Muscle layer of colon (tissue), 2 donors: ENCODE measurements at regions not wholly inside any gene's neighbourhood (a gene's known extent, or its start where the extent isn't known, plus 50 kb on each side); places are given as distances from the start of the nearest gene placed in this dataset.
"Not testable (repeated sequence)": the region's sequence is repeated elsewhere in the genome, so short reads cannot be mapped to it uniquely, and the experiment has no call there.

Experiments
- H3K27ac ChIP-seq: one replicate; pipeline ENCODE4 v1.7.0; 2013; ENCODE audit warnings: low read depth, mild to moderate bottlenecking, low read length, moderate library complexity
- H3K27me3 ChIP-seq, 2 donors: one replicate each; pipeline ENCODE4 v1.7.0; 2013; ENCODE audit warnings: low read length in 2 of 2, mild to moderate bottlenecking in 2 of 2; ENCODE audit not compliant: insufficient read depth in 2 of 2, control insufficient read depth in 1 of 2
- H3K36me3 ChIP-seq: one replicate; pipeline ENCODE4 v1.7.0; 2013; ENCODE audit warnings: mild to moderate bottlenecking, low read length; ENCODE audit not compliant: insufficient read depth
- H3K4me1 ChIP-seq: one replicate; pipeline ENCODE4 v1.7.0; 2013; ENCODE audit warnings: mild to moderate bottlenecking, low read length; ENCODE audit not compliant: insufficient read depth
- H3K4me3 ChIP-seq, 2 donors: one replicate each; pipeline ENCODE4 v1.7.0; 2013; ENCODE audit warnings: low read length in 2 of 2, low read depth in 1 of 2, mild to moderate bottlenecking in 1 of 2, moderate library complexity in 1 of 2
- H3K9ac ChIP-seq: one replicate; pipeline ENCODE4 v1.7.0; 2013; ENCODE audit warnings: low read length
- H3K9me3 ChIP-seq: one replicate; pipeline ENCODE4 v1.7.0; 2013; ENCODE audit warnings: mild to moderate bottlenecking, low read length
- donor health status: abdominal sarcoma.
- donor health status: Adenocarcinoma of cecum.

DNA sequence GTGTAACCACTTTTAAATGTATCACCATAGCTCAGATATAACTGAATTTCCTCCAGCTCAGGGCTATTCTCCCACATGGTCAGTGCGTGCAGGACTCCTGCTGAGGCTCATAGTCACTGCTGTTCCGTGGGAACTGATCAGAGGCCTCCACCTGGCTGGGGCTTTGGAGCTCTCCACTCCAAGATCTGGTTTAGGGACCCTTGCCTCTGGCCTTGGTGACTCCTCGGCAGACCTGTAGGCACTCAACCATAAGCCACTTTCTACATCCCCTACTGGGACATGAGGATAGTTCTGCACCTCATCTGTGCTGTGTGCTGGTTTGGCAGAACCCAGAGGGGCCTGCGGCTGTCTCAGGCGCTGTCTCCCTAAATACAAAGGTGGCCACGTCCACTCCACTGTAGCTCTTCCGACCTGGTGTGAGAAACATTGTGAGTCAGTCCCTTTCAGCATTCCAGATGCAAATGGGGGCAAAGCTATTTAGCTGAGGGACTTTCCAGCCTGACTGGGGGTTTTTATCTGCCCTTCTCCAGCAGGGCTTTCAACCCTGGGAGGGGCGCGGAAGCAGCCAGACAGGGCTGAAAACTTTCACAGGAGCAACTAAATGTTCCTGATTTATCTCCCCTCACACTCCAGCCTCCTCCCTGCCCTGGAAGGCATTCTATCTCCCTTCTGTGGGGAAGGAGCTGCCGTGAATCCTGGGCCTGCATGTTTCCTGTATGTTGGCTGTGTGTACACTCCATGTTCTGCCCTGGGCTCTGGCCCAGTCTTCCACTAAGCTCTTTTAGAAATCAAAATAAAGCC, 218.3 kb upstream of the DAAM1 start:
- no peaks in the 10 kb centered on the region for H3K27me3 ChIP-seq
- no peak overlapping the region for H3K4me3 ChIP-seq
- H3K27ac ChIP-seq, result no peak overlapping the region
- no peak overlapping the region for H3K9ac ChIP-seq
- H3K4me1 ChIP-seq, result peaks cover 8% of the 10 kb centered on the region
- no peaks in the 10 kb centered on the region for H3K36me3 ChIP-seq
- H3K9me3 ChIP-seq, result no peaks in the 10 kb centered on the region

DNA sequence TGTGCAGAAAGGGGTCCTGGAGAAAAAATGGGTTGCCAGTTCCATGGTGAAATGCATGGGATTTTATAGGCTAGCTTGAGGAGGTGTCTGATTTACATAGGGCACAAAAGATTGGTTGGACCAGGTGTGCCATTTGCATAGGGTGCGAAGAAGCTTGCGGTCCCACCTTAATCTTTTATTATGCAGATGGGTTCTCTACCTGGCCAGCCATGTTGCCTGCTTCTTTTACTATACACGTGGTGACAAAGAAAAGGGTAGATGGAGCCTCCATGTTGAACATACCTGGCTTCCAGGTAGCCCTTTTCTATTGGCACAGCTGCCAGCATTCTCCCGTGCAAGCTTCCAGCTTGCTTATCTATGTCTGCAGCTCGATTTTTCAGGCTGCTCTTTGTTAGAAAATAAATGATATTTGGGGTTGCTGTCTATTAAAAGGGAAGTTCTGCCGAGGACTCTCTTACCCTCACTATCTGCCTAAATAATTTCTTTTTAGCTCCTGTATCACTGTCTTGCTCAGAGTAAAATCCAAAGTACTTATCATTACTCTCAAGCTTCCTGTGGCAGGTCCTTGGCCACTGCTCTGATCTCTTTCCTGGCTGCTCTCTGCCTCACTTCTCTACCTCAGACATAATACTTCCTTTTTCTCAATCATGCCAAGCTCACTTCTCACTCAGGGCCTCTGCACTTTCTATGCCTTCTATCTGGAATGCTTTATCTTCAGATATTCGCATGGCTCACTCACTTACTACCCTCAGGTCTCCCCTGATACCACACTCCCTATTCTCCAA, 216.0 kb upstream of the DAAM1 start:
- Histone ChIP-seq H3K36me3 (no peaks in the 10 kb centered on the region), H3K9me3 (no peaks in the 10 kb centered on the region), H3K27me3 (no peaks in the 10 kb centered on the region), H3K27ac (no peak overlapping the region), H3K9ac (no peak overlapping the region), H3K4me1 (peaks cover 8% of the 10 kb centered on the region), H3K4me3 (no peak overlapping the region)

DNA sequence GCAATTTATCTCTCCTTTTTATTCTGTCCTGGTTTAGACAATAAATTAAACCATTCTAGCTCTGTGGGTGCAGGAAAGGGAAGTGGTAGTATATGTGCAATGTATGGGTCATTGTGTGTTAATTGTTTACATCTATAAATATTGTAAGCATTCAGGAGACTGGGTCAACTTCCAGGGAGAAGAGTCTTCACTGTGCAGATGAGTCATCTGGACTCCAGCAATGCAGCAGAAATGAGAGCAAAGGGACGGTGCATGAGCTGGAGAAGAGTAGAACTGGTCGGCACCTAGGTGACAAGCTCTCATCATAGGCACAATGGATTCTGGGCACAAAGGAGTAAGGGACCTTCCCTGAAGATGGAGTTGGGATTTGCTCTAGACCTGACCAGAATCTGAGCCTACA, 211.1 kb upstream of the DAAM1 start:
- Histone ChIP-seq H3K4me1 (no peaks in the 10 kb centered on the region), H3K9ac (no peak overlapping the region), H3K9me3 (no peaks in the 10 kb centered on the region), H3K36me3 (no peaks in the 10 kb centered on the region), H3K4me3 (no peak overlapping the region), H3K27me3 (no peaks in the 10 kb centered on the region), H3K27ac (no peak overlapping the region)

DNA sequence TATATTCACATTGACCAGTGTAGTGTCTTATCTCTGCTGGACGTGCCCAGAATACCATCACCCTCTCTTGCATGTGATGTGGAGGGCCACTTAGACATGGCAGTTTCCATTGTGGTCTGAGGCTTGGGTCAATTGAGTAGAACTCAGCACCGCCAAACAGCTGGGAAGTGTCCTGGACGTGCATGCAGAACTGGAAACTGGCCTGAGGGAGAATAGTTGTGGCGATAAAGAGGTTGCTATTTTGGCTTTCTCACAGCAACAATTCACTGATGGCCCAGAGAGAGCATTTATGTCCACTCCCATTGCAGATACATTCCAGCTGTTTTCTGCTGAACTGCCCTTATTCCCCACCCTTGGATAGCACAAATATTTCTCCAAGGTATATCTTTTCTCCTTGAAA, 210.1 kb upstream of the DAAM1 start:
- Histone ChIP-seq H3K9ac (no peak overlapping the region), H3K4me1 (no peaks in the 10 kb centered on the region), H3K36me3 (no peaks in the 10 kb centered on the region), H3K4me3 (no peak overlapping the region), H3K9me3 (no peaks in the 10 kb centered on the region), H3K27ac (no peak overlapping the region), H3K27me3 (no peaks in the 10 kb centered on the region)

DNA sequence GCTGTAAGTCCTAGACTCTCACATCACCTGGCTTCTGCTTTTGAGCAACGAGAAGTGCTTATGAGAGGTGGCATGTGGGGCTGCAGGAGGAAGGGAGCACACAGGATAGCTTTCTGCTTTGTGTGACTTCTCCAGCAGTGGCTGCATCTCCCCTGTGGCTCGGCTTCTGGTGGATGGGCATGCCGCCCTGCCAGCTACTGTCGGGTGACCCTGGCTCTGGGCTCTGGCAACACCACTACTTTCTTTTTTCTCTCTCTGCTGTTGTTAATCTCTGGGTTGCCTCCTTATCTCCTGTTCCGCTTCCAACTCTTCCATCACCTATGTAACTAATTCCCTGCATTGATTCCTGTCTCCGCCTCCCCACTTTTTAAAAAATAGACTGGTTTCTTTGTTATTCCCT, 209.1 kb upstream of the DAAM1 start:
- Histone ChIP-seq H3K9ac (no peak overlapping the region), H3K27me3 (no peaks in the 10 kb centered on the region), H3K36me3 (no peaks in the 10 kb centered on the region), H3K9me3 (no peaks in the 10 kb centered on the region), H3K4me1 (no peaks in the 10 kb centered on the region), H3K27ac (no peak overlapping the region), H3K4me3 (no peak overlapping the region)

DNA sequence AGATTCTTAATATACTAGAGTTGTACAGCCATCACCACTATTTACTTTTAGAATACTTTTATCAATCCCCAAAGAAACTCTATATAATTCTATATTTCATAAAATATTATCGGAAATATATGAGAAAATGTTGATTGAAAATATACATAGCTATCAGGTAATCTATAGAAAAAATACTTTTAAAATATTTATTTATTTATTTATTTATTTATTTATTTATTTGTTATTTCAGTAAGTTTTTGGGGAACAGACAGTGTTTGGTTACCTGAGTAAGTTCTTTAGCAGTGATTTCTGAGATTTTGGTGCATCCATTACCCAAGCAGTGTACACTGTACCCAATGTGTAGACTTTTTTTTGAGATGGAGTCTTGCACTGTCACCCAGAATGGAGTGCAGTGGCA, 206.6 kb upstream of the DAAM1 start:
- H3K27me3 ChIP-seq, result no peaks in the 10 kb centered on the region
- no peaks in the 10 kb centered on the region for H3K9me3 ChIP-seq
- no peak overlapping the region for H3K27ac ChIP-seq
- no peak overlapping the region for H3K9ac ChIP-seq
- H3K36me3 ChIP-seq, result no peaks in the 10 kb centered on the region
- H3K4me3 ChIP-seq, result no peak overlapping the region
- H3K4me1 ChIP-seq, result no peaks in the 10 kb centered on the region

DNA sequence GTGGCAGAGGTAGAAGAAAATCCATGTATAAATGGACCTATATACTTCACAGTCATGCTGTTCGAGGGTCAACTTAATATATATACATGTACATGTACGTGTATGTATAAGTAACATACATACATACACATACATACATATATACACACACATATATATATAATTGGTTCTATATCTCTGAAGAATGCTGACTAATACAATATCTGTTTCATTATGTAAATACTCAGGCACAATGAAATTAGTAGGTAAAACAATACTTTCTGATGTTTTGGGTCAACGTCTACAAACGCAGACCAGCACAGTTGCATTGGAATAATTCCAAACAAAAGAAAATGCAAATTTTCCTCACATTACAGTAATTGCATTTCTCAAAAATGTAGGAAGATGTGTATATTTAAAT, 202.7 kb upstream of the DAAM1 start:
- Histone ChIP-seq H3K9ac (no peak overlapping the region), H3K27ac (no peak overlapping the region), H3K4me3 (no peak overlapping the region), H3K36me3 (no peaks in the 10 kb centered on the region), H3K27me3 (no peaks in the 10 kb centered on the region), H3K4me1 (no peaks in the 10 kb centered on the region), H3K9me3 (no peaks in the 10 kb centered on the region)

DNA sequence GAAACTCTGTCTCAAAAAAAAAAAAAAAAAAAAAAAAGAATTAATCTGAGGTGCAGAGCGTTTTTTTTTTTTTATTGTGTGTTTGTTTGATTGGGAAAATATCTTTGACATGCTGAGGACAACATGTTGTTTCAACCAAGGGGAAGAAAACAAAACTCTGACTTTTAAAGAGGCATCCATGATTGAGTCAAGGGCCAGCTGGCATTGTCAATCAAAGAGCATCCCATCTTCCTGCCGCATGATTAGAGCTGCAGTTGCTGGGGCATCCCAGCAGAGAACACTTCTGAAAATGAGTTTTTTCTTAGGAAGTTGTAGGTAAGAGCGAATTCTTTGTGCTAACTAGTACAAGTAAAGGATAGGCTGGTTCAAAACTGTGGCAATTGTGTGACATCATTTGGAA, 200.9 kb upstream of the DAAM1 start:
- Histone ChIP-seq H3K9me3 (no peaks in the 10 kb centered on the region), H3K9ac (no peak overlapping the region), H3K27me3 (no peaks in the 10 kb centered on the region), H3K27ac (no peak overlapping the region), H3K4me3 (no peak overlapping the region), H3K36me3 (no peaks in the 10 kb centered on the region), H3K4me1 (no peaks in the 10 kb centered on the region)

DNA sequence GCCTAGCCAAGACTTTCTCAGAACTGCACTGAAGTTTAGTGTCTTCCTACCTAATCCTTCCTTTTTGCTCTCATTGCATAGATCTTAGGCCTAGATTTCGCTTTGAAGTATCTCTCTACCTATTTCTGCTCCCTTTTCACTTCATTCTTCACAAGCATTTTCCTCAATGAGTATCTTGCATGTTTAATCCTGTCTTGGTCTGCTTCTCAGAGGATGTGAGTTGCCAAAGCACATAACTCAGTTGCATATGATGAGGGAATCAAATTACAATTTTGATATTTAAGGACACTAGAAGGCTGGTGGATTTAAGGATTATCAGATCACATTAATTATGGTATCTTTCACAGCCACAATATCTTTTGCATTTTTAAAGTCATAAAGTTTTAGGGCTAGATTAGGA, 195.5 kb upstream of the DAAM1 start:
- Histone ChIP-seq H3K4me1 (no peaks in the 10 kb centered on the region), H3K9ac (no peak overlapping the region), H3K9me3 (no peaks in the 10 kb centered on the region), H3K36me3 (no peaks in the 10 kb centered on the region), H3K27ac (no peak overlapping the region), H3K4me3 (no peak overlapping the region), H3K27me3 (no peaks in the 10 kb centered on the region)

DNA sequence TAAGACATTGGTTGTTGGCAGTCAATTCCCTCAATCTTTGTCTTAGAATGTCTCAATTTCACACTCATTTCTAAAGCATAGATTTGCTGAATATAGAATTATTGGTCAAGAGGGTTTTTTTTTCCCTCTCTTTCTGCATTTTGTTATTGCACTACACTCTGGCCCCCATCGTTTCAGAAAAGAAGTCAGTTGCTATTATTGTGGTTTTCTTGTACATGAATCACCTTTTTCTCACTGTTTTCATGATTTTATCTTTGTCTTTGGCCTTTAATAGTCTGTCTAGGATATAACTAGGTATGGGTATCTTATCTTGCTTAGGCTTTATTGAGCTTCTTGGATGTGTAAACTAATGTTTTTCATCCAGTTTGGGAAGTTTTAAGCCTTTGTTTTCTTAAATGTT, 194.3 kb upstream of the DAAM1 start:
- Histone ChIP-seq H3K27me3 (no peaks in the 10 kb centered on the region), H3K27ac (no peak overlapping the region), H3K9ac (no peak overlapping the region), H3K4me1 (no peaks in the 10 kb centered on the region), H3K9me3 (no peaks in the 10 kb centered on the region), H3K4me3 (no peak overlapping the region), H3K36me3 (no peaks in the 10 kb centered on the region)

DNA sequence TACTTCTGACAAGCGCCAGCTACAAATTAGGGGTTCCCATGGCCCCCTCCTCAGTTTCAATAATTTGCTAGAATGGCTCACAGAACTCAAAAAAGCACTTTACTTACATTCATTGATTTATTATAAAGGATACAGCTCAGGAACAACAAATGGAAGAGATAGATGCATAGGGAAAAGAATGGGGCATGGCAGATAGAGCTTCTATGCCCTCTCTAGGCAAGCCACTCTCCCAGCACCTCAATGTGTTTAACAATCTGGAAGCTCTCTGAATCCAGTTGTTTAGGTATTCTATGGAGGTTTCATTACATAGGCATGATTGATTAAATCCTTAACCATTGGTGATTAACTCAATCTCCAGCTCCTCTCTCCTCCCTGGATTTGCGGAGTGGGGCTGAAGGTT, 184.5 kb upstream of the DAAM1 start:
- H3K36me3 ChIP-seq, result no peaks in the 10 kb centered on the region
- H3K27me3 ChIP-seq, result no peaks in the 10 kb centered on the region
- no peak overlapping the region for H3K27ac ChIP-seq

DNA sequence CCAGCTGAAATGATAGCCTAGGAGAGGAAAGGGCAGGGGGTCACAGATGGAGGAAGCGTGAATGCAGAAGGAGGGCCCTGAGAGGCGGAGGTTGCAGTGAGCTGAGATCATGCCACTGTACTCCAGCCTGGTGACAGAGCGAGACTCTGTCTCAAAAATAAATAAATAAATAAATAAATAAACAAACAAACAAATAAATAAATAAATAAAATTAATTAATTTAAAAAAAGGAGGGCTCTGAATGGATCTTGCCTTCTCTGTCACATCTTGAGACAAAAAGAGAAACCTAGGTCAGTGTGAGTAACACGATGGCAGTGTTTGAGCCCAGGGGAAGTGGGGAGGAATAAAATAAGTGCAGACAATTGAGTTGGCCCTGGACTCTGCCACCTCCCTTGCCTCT, 182.3 kb upstream of the DAAM1 start:
- H3K9me3 ChIP-seq, H3K9ac ChIP-seq, H3K4me1 ChIP-seq, H3K36me3 ChIP-seq, H3K27me3 ChIP-seq, H3K4me3 ChIP-seq, H3K27ac ChIP-seq: not testable (repeated sequence)

More for the DNA sequence above, 184.5 kb upstream of the DAAM1 start:
- no peak overlapping the region for H3K9ac ChIP-seq
- no peaks in the 10 kb centered on the region for H3K9me3 ChIP-seq
- no peak overlapping the region for H3K4me3 ChIP-seq
- H3K4me1 ChIP-seq, result no peaks in the 10 kb centered on the region
